ENCODE measurements at regions not wholly inside any gene's neighbourhood (a gene's known extent, or its start where the extent isn't known, plus 50 kb on each side); places are given as distances from the start of the nearest gene placed in this dataset.
"Not testable (repeated sequence)": the region's sequence is repeated elsewhere in the genome, so short reads cannot be mapped to it uniquely, and the experiment has no call there.

GRCh38 chr17:55932973-55933372, 182.1 kb downstream of the PCTP start:
- Mint-ChIP-seq H3K4me1 (no peaks in the 10 kb centered on the region), H3K27ac (no peak overlapping the region), H3K27me3 (no peaks in the 10 kb centered on the region), H3K36me3 (no peaks in the 10 kb centered on the region), H3K4me3 (no peak overlapping the region), H3K9me3 (ENCODE audit: low read depth) (no peaks in the 10 kb centered on the region)
- ATAC-seq: no peak
- no peak for DNase-seq
- CTCF ChIA-PET: no interaction called here

DNA sequence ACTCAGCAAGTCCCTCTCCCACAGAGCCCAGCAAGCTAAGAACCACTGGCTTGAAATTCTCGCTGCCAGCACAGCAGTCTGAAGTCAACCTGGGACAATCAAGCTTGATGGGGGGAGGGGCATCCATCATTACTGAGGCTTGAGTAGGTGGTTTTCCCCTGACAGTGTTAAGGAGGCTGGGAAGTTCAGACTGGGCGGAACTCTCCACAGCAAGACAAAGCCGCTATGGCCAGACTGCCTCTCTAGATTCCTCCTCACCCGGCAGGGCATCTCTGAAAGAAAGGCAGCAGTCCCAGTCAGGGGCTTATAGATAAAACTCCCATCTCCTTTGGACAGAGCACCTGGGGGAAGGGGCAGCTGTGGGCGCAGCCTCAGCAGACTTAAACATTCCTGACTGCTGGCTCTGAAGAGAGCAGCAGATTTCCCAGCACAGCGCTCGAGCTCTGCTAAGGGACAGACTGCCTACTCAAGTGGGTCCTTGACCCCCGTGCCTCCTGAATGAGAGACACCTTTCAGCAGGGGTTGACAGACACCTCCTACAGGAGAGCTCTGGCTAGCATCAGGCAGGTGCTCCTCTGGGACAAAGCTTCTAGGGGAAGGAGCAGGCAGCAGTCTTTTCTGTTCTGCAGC, 188.4 kb downstream of the PCTP start:
- CTCF ChIA-PET; ATAC-seq; H3K27ac Mint-ChIP-seq; H3K9me3 Mint-ChIP-seq (ENCODE audit: low read depth); H3K27me3 Mint-ChIP-seq; H3K36me3 Mint-ChIP-seq; DNase-seq; H3K4me3 Mint-ChIP-seq; H3K4me1 Mint-ChIP-seq: not testable (repeated sequence)

- ATAC-seq (no peak), DNase-seq (no peak)
- CTCF ChIA-PET: no interaction called here
- no peaks in the 10 kb centered on the region for H3K9me3 Mint-ChIP-seq (ENCODE audit: low read depth)
- no peak overlapping the region for H3K4me3 Mint-ChIP-seq
- H3K4me1 Mint-ChIP-seq: no peaks in the 10 kb centered on the region
- H3K27ac Mint-ChIP-seq: no peak overlapping the region
- no peaks in the 10 kb centered on the region for H3K36me3 Mint-ChIP-seq
- no peaks in the 10 kb centered on the region for H3K27me3 Mint-ChIP-seq
These were observed 193.5 kb upstream of the ANKFN1 start for GRCh38 chr17:55959756-55960155.

DNA sequence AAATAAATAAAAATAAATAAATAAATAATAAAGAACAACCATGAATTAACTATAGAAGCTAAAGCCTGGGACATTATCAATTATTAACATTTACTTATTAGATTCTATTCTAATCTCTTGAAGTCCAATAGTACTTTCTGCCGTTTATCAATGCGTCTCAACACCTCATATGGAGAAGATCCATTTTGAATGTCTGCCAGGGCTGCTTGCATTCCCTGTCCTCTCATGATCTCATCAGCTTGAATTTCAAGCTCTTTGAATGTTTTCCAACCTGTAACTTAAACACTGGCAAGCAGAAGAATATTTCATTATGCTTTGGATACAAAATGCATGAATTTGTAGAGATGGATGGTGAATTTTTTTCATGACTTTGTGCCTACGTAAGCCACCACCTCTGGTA, 191.9 kb upstream of the ANKFN1 start:
- CTCF ChIA-PET: no interaction called here

DNA sequence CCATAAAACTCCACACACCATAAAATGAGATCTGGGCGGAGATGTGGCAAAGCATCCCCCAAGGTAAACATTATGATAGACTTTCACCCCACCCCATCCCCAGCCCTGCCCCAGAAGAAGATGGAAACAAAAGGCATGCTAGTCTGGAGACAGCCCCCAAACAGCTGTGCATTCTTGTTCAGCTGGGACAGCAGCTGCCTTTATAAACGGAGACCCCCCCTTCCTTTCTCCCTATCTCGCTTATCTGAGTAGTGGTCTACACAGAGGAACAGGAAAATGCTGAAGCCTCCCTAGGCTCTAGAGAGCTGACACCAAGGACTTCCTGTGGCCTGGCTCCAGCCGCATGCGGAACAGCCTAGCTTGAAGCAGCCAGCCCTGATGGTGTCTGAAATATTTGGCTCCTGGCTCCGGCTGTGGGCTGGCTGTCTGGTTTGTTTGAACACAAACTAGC, 190.3 kb upstream of the ANKFN1 start:
- CTCF ChIA-PET: no interaction called here
- no peak for ATAC-seq
- Mint-ChIP-seq H3K4me3 (no peak overlapping the region), H3K36me3 (no peaks in the 10 kb centered on the region), H3K27ac (no peak overlapping the region), H3K9me3 (ENCODE audit: low read depth) (no peaks in the 10 kb centered on the region), H3K4me1 (no peaks in the 10 kb centered on the region), H3K27me3 (no peaks in the 10 kb centered on the region)
- DNase-seq: no peak

More for the DNA sequence above, 191.9 kb upstream of the ANKFN1 start:
- no peaks in the 10 kb centered on the region for H3K27me3 Mint-ChIP-seq
- H3K27ac Mint-ChIP-seq: no peak overlapping the region
- no peaks in the 10 kb centered on the region for H3K9me3 Mint-ChIP-seq (ENCODE audit: low read depth)
- ATAC-seq (no peak), DNase-seq (no peak)
- no peaks in the 10 kb centered on the region for H3K36me3 Mint-ChIP-seq
- no peak overlapping the region for H3K4me3 Mint-ChIP-seq
- no peaks in the 10 kb centered on the region for H3K4me1 Mint-ChIP-seq

GRCh38 chr17:55964191-55964590, 189.1 kb upstream of the ANKFN1 start:
- H3K36me3 Mint-ChIP-seq: no peaks in the 10 kb centered on the region
- no peak overlapping the region for H3K4me3 Mint-ChIP-seq
- DNase-seq: no peak
- H3K9me3 Mint-ChIP-seq (ENCODE audit: low read depth): no peaks in the 10 kb centered on the region
- H3K27me3 Mint-ChIP-seq: no peaks in the 10 kb centered on the region
- no peaks in the 10 kb centered on the region for H3K4me1 Mint-ChIP-seq
- CTCF ChIA-PET: no interaction called here
- H3K27ac Mint-ChIP-seq: no peak overlapping the region
- no peak for ATAC-seq

- Mint-ChIP-seq H3K36me3 (no peaks in the 10 kb centered on the region), H3K9me3 (ENCODE audit: low read depth) (no peaks in the 10 kb centered on the region), H3K4me3 (no peak overlapping the region), H3K27me3 (no peaks in the 10 kb centered on the region), H3K27ac (no peak overlapping the region), H3K4me1 (no peaks in the 10 kb centered on the region)
- ATAC-seq (no peak), DNase-seq (no peak)
- CTCF ChIA-PET: no interaction called here
These were observed 188.2 kb upstream of the ANKFN1 start for GRCh38 chr17:55965051-55965450.

DNA sequence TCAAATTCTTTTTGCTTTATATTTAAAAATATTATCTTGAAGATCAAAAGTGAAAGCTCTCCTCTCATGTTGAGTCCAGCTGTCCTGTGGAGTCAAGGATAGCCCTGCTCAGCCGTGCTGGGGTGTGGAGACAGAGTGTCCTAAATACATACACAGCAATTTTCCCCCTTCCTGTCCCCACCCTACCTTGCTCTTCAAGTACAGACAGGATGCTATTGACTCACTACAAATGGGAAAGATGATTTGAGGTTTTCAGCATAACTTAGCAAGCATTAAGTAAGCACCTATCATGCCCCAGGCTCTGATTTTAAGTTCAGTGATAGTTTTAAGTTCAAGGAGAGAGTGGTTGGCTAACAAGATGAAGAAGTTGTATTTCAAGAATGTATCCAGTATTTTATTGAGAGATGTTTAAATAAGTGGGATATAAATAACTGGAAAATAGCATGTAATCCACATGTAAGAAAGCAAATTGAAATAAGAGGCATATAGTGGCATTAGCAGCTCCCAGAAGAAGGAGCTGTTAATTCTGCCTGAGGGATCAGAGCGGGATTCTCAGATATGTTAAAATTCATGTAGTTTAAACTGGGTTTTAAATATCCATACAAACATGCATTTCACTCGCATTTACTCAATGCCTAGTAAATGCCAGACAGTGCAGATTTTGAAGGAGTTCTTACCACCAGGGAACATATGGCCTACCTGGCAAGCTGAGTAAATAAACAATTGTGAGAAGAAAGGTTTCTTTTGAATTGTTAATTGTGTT, 183.5 kb upstream of the ANKFN1 start:
- Mint-ChIP-seq H3K4me1 (no peaks in the 10 kb centered on the region), H3K27ac (no peak overlapping the region), H3K4me3 (no peak overlapping the region), H3K9me3 (ENCODE audit: low read depth) (no peaks in the 10 kb centered on the region), H3K36me3 (no peaks in the 10 kb centered on the region), H3K27me3 (no peaks in the 10 kb centered on the region)
- ATAC-seq: no peak
- CTCF ChIA-PET: no interaction called here
- DNase-seq: no peak

GRCh38 chr17:55978578-55978977, 174.7 kb upstream of the ANKFN1 start:
- no peaks in the 10 kb centered on the region for H3K27me3 Mint-ChIP-seq
- ATAC-seq (no peak), DNase-seq (no peak)
- no peaks in the 10 kb centered on the region for H3K4me1 Mint-ChIP-seq
- H3K27ac Mint-ChIP-seq: no peak overlapping the region
- H3K36me3 Mint-ChIP-seq: no peaks in the 10 kb centered on the region
- no peak overlapping the region for H3K4me3 Mint-ChIP-seq
- CTCF ChIA-PET: no interaction called here
- peaks cover 2% of the 10 kb centered on the region for H3K9me3 Mint-ChIP-seq (ENCODE audit: low read depth)

GRCh38 chr17:55983096-55983495, 170.2 kb upstream of the ANKFN1 start:
- H3K27ac Mint-ChIP-seq: no peak overlapping the region
- H3K27me3 Mint-ChIP-seq: no peaks in the 10 kb centered on the region
- H3K9me3 Mint-ChIP-seq (ENCODE audit: low read depth): peaks cover 2% of the 10 kb centered on the region
- ATAC-seq (no peak), DNase-seq (no peak)
- H3K36me3 Mint-ChIP-seq: no peaks in the 10 kb centered on the region
- H3K4me3 Mint-ChIP-seq: no peak overlapping the region
- no peaks in the 10 kb centered on the region for H3K4me1 Mint-ChIP-seq
- CTCF ChIA-PET: no interaction called here

DNA sequence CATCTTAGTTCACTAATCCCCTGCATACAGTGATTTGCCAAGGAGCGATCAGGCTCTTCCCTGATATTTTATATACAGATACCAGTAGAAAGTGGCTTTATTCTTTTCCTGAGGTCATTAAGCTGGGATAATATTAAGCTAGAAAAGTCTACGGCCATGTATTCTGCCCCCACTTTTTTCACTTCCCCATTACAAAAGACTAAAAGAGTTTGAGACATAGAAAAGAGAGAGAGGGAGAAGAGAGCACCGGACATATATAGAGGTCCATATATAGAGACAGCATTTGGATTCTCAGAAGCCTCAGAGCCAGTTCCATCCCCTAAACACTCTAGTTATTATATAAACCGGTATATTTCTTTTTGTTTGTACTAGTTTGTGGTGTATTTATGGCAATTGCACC, 166.5 kb upstream of the ANKFN1 start:
- Mint-ChIP-seq H3K4me3 (no peak overlapping the region), H3K4me1 (no peaks in the 10 kb centered on the region), H3K9me3 (ENCODE audit: low read depth) (no peaks in the 10 kb centered on the region), H3K36me3 (no peaks in the 10 kb centered on the region), H3K27me3 (no peaks in the 10 kb centered on the region), H3K27ac (no peak overlapping the region)
- ATAC-seq (no peak), DNase-seq (no peak)
- CTCF ChIA-PET: no interaction called here

DNA sequence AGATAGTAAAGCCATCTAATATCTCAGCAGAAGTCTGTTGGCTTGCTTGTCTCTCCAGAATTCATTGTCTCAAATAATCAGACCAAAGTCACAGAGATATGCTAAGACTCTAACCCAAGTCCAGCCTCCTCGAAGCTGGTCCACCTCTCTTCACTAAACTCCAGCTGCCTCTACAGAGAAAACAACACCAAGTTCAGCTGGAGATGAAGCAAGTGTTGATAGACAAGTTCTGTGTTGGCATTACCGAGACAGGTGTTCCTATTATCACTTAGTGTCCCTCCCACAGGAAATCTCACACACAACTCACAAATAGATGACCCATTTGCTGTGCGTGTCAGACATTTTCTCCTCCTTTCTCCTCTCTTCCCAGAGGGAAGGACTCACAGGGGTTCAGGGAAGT, 164.4 kb upstream of the ANKFN1 start:
- DNase-seq (no peak), ATAC-seq (no peak)
- Mint-ChIP-seq H3K27me3 (no peaks in the 10 kb centered on the region), H3K4me3 (no peak overlapping the region), H3K27ac (no peak overlapping the region), H3K4me1 (no peaks in the 10 kb centered on the region), H3K36me3 (no peaks in the 10 kb centered on the region), H3K9me3 (ENCODE audit: low read depth) (no peaks in the 10 kb centered on the region)
- CTCF ChIA-PET: no interaction called here

- CTCF ChIA-PET: no interaction called here
- no peak for ATAC-seq
- H3K27me3 Mint-ChIP-seq: no peaks in the 10 kb centered on the region
- no peak overlapping the region for H3K27ac Mint-ChIP-seq
- no peaks in the 10 kb centered on the region for H3K36me3 Mint-ChIP-seq
- no peaks in the 10 kb centered on the region for H3K9me3 Mint-ChIP-seq (ENCODE audit: low read depth)
- no peak overlapping the region for H3K4me3 Mint-ChIP-seq
- H3K4me1 Mint-ChIP-seq: no peaks in the 10 kb centered on the region
- DNase-seq: no peak
These were observed 162.8 kb upstream of the ANKFN1 start for GRCh38 chr17:55990332-55991006.

- ATAC-seq (no peak), DNase-seq (no peak)
- Mint-ChIP-seq H3K9me3 (ENCODE audit: low read depth) (no peaks in the 10 kb centered on the region), H3K27ac (no peak overlapping the region), H3K36me3 (no peaks in the 10 kb centered on the region), H3K27me3 (no peaks in the 10 kb centered on the region), H3K4me1 (no peaks in the 10 kb centered on the region), H3K4me3 (no peak overlapping the region)
- CTCF ChIA-PET: no interaction called here
These were observed 156.4 kb upstream of the ANKFN1 start for GRCh38 chr17:55996826-55997225.
